ENCODE measurements at regions not wholly inside any gene's neighbourhood (a gene's known extent, or its start where the extent isn't known, plus 50 kb on each side); places are given as distances from the start of the nearest gene placed in this dataset.

- 80% methylated on average over 1 of the region's 1 CpG; no CpG with 5 or more reads in 1 of the 2 experiments for WGBS, 2 experiments (ENCODE audit: extremely low coverage in 1 of 2, insufficient coverage in 1 of 2, insufficient read length in 1 of 2, insufficient replicate concordance in 2 of 2, low coverage in 1 of 2, low lambda C conversion rate in 2 of 2, missing lambda C conversion rate in 1 of 2)
Observed at GRCh38 chr2:122180972-122181371, 425.5 kb downstream of the TSN start.

More at GRCh38 chr2:122180972-122181371, 425.5 kb downstream of the TSN start:
- Histone ChIP-seq H4K91ac (replicated peaks; ENCODE audit: insufficient read length, low read length) (no peak overlapping the region), H3K4me1 (replicated peaks in 1 of 4; ENCODE audit: control insufficient read depth in 3 of 4, insufficient read depth in 4 of 4, low read length in 3 of 4) (no peaks in the 10 kb centered on the region), H3K18ac (ENCODE audit: extremely low read depth, low read length) (no peak overlapping the region), H3K4me2 (ENCODE audit: insufficient read depth in 1 of 2, low read depth in 2 of 2, low read length in 2 of 2) (no peak overlapping the region), H3K4me3 (ENCODE audit: extremely low read depth in 1 of 4, insufficient read depth in 2 of 4, low read depth in 3 of 4, low read length in 4 of 4) (no peak overlapping the region), H3K27me3 (replicated peaks in 1 of 4; ENCODE audit: control insufficient read depth in 3 of 4, extremely low read depth in 1 of 4, insufficient read depth in 3 of 4, low read length in 3 of 4) (no peaks in the 10 kb centered on the region), H2BK15ac (ENCODE audit: low read length) (no peak overlapping the region), H4K20me1 (replicated peaks in 1 of 2; ENCODE audit: control insufficient read depth in 1 of 2, insufficient read depth in 2 of 2, low read length in 2 of 2) (no peaks in the 10 kb centered on the region), H3K23me2 (ENCODE audit: low read depth, low read length) (no peaks in the 10 kb centered on the region), H3K23ac (ENCODE audit: insufficient read length) (no peak overlapping the region), H2BK5ac (ENCODE audit: low read depth, low read length) (no peak overlapping the region), H3K4ac (replicated peaks; ENCODE audit: insufficient read length, low read depth, low read length) (no peak overlapping the region), H3K9ac (replicated peaks in 1 of 4; ENCODE audit: extremely low read depth in 1 of 4, low read depth in 3 of 4, low read length in 3 of 4) (no peak overlapping the region), H3K79me2 (ENCODE audit: control insufficient read depth in 1 of 2, insufficient read depth in 2 of 2, low read length in 2 of 2) (no peaks in the 10 kb centered on the region), H4K8ac (ENCODE audit: extremely low read depth, insufficient read depth, low read length) (no peak overlapping the region), H2AFZ (ENCODE audit: low read length) (no peak overlapping the region), H4K5ac (ENCODE audit: insufficient read length, low read depth, low read length) (no peak overlapping the region), H2AK5ac (ENCODE audit: low read depth, low read length) (no peak overlapping the region), H2BK12ac (ENCODE audit: low read depth, low read length) (no peak overlapping the region), H3K56ac (replicated peaks; ENCODE audit: insufficient read length, low read depth, low read length) (no peak overlapping the region), H3K27ac (ENCODE audit: low read depth, low read length) (no peak overlapping the region), H3K14ac (ENCODE audit: insufficient read length) (no peak overlapping the region), H2BK20ac (ENCODE audit: low read length) (no peak overlapping the region), H3K79me1 (ENCODE audit: low read depth, low read length) (no peaks in the 10 kb centered on the region), H3K36me3 (ENCODE audit: control insufficient read depth in 2 of 4, insufficient read depth in 4 of 4, low read length in 3 of 4) (no peaks in the 10 kb centered on the region), H2BK120ac (replicated peaks; ENCODE audit: low read depth, low read length) (no peak overlapping the region), H3K9me3 (ENCODE audit: insufficient read depth in 2 of 2, low read depth in 1 of 2, low read length in 1 of 2) (peaks cover 6% of the 10 kb centered on the region in 2 experiments; a peak in 3 of 4 replicates)
- TF ChIP-seq GTF2F1 (IDR thresholded peaks at IDR 0.05; ENCODE audit: borderline replicate concordance, low read depth, low read length): no peak
- TF ChIP-seq SIX5 (IDR thresholded peaks at IDR 0.05; ENCODE audit: low read depth, low read length): no peak
- no peak for TF ChIP-seq TAF1 (IDR thresholded peaks at IDR 0.05; ENCODE audit: low read depth, low read length)
- TF ChIP-seq NRF1 (IDR thresholded peaks at IDR 0.05; ENCODE audit: low read depth, low read length): no peak
- TF ChIP-seq RAD21 (IDR thresholded peaks at IDR 0.05 in 1 of 2, conservative IDR thresholded peaks at IDR 0.05 in 1 of 2; ENCODE audit: low read depth in 2 of 2, low read length in 2 of 2): no peak
- no peak for TF ChIP-seq KDM1A (IDR thresholded peaks at IDR 0.05; ENCODE audit: borderline replicate concordance, low read length)
- no peak for TF ChIP-seq RNF2 (IDR thresholded peaks at IDR 0.05; ENCODE audit: borderline replicate concordance, low read depth, low read length, missing control alignments, poor library complexity, severe bottlenecking)
- no peak for TF ChIP-seq BRCA1 (IDR thresholded peaks at IDR 0.05; ENCODE audit: low read depth, low read length)
- DNase-seq (ENCODE audit: low read depth in 1 of 2, low spot score in 2 of 2) (no peak), FAIRE-seq (no peak)
- CTCF ChIA-PET (ENCODE audit: partially characterized antibody): interaction anchor here (0.6 to 2.6 kb wide), 4 partner anchors 10 to 255 kb away, joined by 3 to 8 read pairs (median 6); no protein-coding TSS in a partner anchor
- POLR2A ChIA-PET (ENCODE audit: partially characterized antibody): no interaction called here
